DOHH2 (cell line): ENCODE measurements at regions not wholly inside any gene's neighbourhood (a gene's known extent, or its start where the extent isn't known, plus 50 kb on each side); places are given as distances from the start of the nearest gene placed in this dataset.

Source experiments
- H3F3A ChIP-seq: fragments of 200-600 bp; sonication (generic), shearing (Covaris generic); 2 replicates; pipeline ENCODE4 v1.6.0; 2016; ENCODE audit warnings: antibody characterized with exemption, mild to moderate bottlenecking; ENCODE audit not compliant: control insufficient read depth, insufficient read depth
- H3K27ac ChIP-seq: fragments of 200-600 bp; sonication (generic); 2 replicates; pipeline ENCODE4 v1.5.1; 2014; ENCODE audit warnings: low read depth, mild to moderate bottlenecking, low read length, moderate library complexity
- H3K27me3 ChIP-seq: fragments of 200-600 bp; sonication (generic); 2 replicates; pipeline ENCODE4 v1.6.1; 2014; ENCODE audit warnings: mild to moderate bottlenecking, low read length, mixed read lengths; ENCODE audit not compliant: control insufficient read depth
- H3K36me3 ChIP-seq: fragments of 200-600 bp; sonication (generic); 2 replicates; pipeline ENCODE4 v1.6.1; 2014; ENCODE audit warnings: mild to moderate bottlenecking, low read length, moderate library complexity, mixed read lengths; ENCODE audit not compliant: control insufficient read depth
- H3K4me1 ChIP-seq: fragments of 200-600 bp; sonication (generic); 2 replicates; pipeline ENCODE4 v1.6.1; 2014; ENCODE audit warnings: mild to moderate bottlenecking, low read length, mixed read lengths; ENCODE audit not compliant: control insufficient read depth
- H3K4me2 ChIP-seq: fragments of 200-600 bp; sonication (generic); 2 replicates; pipeline ENCODE4 v1.6.0; 2014; ENCODE audit warnings: mild to moderate bottlenecking, low read length, moderate library complexity
- H3K4me3 ChIP-seq: fragments of 200-600 bp; sonication (generic); 2 replicates; pipeline ENCODE4 v1.5.1; 2014; ENCODE audit warnings: mild to moderate bottlenecking, low read length, mixed read lengths
- H3K79me2 ChIP-seq: fragments of 200-600 bp; sonication (generic); 2 replicates; pipeline ENCODE4 v1.6.1; 2014; ENCODE audit warnings: mild to moderate bottlenecking, low read length, mixed read lengths; ENCODE audit not compliant: control insufficient read depth
- H3K9me2 ChIP-seq: fragments of 200-600 bp; sonication (generic); replicated peaks from 2 replicates; pipeline ENCODE4 v1.6.1; 2014; ENCODE audit warnings: mild to moderate bottlenecking, low read length, mixed read lengths; ENCODE audit not compliant: control insufficient read depth
- H3K9me3 ChIP-seq: fragments of 200-600 bp; sonication (generic); 2 replicates; pipeline ENCODE4 v1.6.1; 2014; ENCODE audit warnings: antibody characterized with exemption, low read length, mixed read lengths; ENCODE audit not compliant: control insufficient read depth, insufficient read depth
- H4K20me1 ChIP-seq: fragments of 200-600 bp; sonication (generic); 2 replicates; pipeline ENCODE4 v1.6.0; 2014; ENCODE audit warnings: low read depth, mild to moderate bottlenecking, antibody characterized with exemption, low read length, moderate library complexity; ENCODE audit not compliant: control insufficient read depth, insufficient read depth
- CTCF ChIP-seq: fragments of 200-600 bp; sonication (generic); IDR thresholded peaks from one replicate; pipeline ENCODE4 v1.5.1; 2014; ENCODE audit warnings: antibody characterized with exemption, mild to moderate bottlenecking, low read depth, low read length; ENCODE audit not compliant: poor library complexity, severe bottlenecking
- EZH2phosphoT487 ChIP-seq: fragments of 200-600 bp; sonication (generic); IDR thresholded peaks from 2 replicates; pipeline ENCODE4 v1.6.1; 2017; ENCODE audit warnings: borderline replicate concordance, mild to moderate bottlenecking, antibody characterized with exemption, low read length, moderate library complexity, mixed read lengths

GRCh38 chr10:64636461-64636860, 1115.3 kb downstream of the REEP3 start:
- Histone ChIP-seq H3K4me1 (no peaks in the 10 kb centered on the region), H3K79me2 (no peaks in the 10 kb centered on the region), H3K4me3 (no peak overlapping the region), H3K27me3 (no peaks in the 10 kb centered on the region), H3K9me2 (no peaks in the 10 kb centered on the region), H3K27ac (no peak overlapping the region), H4K20me1 (no peaks in the 10 kb centered on the region), H3K36me3 (no peaks in the 10 kb centered on the region), H3K9me3 (no peaks in the 10 kb centered on the region), H3F3A (no peaks in the 10 kb centered on the region), H3K4me2 (no peak overlapping the region)
- TF ChIP-seq EZH2phosphoT487 (no peak), CTCF (no peak)

GRCh38 chr10:64637939-64638338, 1116.7 kb downstream of the REEP3 start:
- no peaks in the 10 kb centered on the region for H3K27me3 ChIP-seq
- H3F3A ChIP-seq = no peaks in the 10 kb centered on the region
- no peaks in the 10 kb centered on the region for H3K4me1 ChIP-seq
- TF ChIP-seq EZH2phosphoT487 (no peak), CTCF (no peak)
- no peaks in the 10 kb centered on the region for H3K79me2 ChIP-seq
- H3K36me3 ChIP-seq = no peaks in the 10 kb centered on the region
- H3K4me3 ChIP-seq = no peak overlapping the region
- no peaks in the 10 kb centered on the region for H3K9me2 ChIP-seq
- no peaks in the 10 kb centered on the region for H3K9me3 ChIP-seq
- H4K20me1 ChIP-seq = no peaks in the 10 kb centered on the region
- H3K27ac ChIP-seq = no peak overlapping the region
- no peak overlapping the region for H3K4me2 ChIP-seq

GRCh38 chr10:64648915-64649314, 1127.7 kb downstream of the REEP3 start:
- no peaks in the 10 kb centered on the region for H3K79me2 ChIP-seq
- H3K27ac ChIP-seq = no peak overlapping the region
- H3K27me3 ChIP-seq = no peaks in the 10 kb centered on the region
- H3F3A ChIP-seq = no peaks in the 10 kb centered on the region
- H3K4me1 ChIP-seq = no peaks in the 10 kb centered on the region
- H3K4me3 ChIP-seq = no peak overlapping the region
- no peaks in the 10 kb centered on the region for H4K20me1 ChIP-seq
- no peaks in the 10 kb centered on the region for H3K9me2 ChIP-seq
- TF ChIP-seq EZH2phosphoT487 = no peak
- no peak overlapping the region for H3K4me2 ChIP-seq
- no peaks in the 10 kb centered on the region for H3K36me3 ChIP-seq
- H3K9me3 ChIP-seq = no peaks in the 10 kb centered on the region

- H3K4me2 ChIP-seq = no peak overlapping the region
- H3F3A ChIP-seq = no peaks in the 10 kb centered on the region
Observed at GRCh38 chr10:64658528-64658927, 1137.3 kb downstream of the REEP3 start.

More at GRCh38 chr10:64658528-64658927, 1137.3 kb downstream of the REEP3 start:
- Histone ChIP-seq H3K9me2 (no peaks in the 10 kb centered on the region), H3K9me3 (no peaks in the 10 kb centered on the region), H4K20me1 (no peaks in the 10 kb centered on the region), H3K4me1 (no peaks in the 10 kb centered on the region), H3K4me3 (no peak overlapping the region), H3K27ac (no peak overlapping the region), H3K79me2 (no peaks in the 10 kb centered on the region), H3K36me3 (no peaks in the 10 kb centered on the region), H3K27me3 (no peaks in the 10 kb centered on the region)
- TF ChIP-seq EZH2phosphoT487 (no peak), CTCF (no peak)
